ENCODE measurements at regions not wholly inside any gene's neighbourhood (a gene's known extent, or its start where the extent isn't known, plus 50 kb on each side); places are given as distances from the start of the nearest gene placed in this dataset.

DNA sequence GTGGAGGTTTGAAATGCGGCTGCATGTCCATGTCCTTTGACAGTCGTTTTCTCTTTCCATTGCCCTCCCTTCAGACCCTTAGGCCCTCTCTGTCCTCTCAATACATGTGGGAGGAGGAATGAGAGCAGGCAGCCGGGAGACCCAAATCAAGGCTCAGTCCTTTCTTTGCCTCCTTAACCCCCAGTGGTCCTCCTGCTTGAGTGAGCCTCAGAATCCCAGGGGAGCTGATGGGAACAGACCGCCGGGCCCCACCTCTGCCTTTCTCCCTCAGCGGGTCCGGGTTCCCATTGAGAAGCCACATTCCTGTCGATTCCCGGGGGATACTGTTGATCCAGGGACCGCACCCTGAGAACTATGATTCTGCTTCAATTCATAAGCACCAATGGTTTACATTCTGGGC lies 77.9 kb upstream of the RFLNA start:
- TF ChIP-seq, protein P1, sequence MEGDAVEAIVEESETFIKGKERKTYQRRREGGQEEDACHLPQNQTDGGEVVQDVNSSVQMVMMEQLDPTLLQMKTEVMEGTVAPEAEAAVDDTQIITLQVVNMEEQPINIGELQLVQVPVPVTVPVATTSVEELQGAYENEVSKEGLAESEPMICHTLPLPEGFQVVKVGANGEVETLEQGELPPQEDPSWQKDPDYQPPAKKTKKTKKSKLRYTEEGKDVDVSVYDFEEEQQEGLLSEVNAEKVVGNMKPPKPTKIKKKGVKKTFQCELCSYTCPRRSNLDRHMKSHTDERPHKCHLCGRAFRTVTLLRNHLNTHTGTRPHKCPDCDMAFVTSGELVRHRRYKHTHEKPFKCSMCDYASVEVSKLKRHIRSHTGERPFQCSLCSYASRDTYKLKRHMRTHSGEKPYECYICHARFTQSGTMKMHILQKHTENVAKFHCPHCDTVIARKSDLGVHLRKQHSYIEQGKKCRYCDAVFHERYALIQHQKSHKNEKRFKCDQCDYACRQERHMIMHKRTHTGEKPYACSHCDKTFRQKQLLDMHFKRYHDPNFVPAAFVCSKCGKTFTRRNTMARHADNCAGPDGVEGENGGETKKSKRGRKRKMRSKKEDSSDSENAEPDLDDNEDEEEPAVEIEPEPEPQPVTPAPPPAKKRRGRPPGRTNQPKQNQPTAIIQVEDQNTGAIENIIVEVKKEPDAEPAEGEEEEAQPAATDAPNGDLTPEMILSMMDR (IDR thresholded peaks at IDR 0.05; ENCODE audit: low read length) = no peak
- no peak for TF ChIP-seq EZH2 (IDR thresholded peaks at IDR 0.05; ENCODE audit: borderline replicate concordance, low read length)
